CD4-positive, alpha-beta T cell treated with Interleukin-1 beta for 1 hour (primary cell): ENCODE measurements at regions not wholly inside any gene's neighbourhood (a gene's known extent, or its start where the extent isn't known, plus 50 kb on each side); places are given as distances from the start of the nearest gene placed in this dataset.

ENCODE experiments used
- DNase-seq, 2 donors: peaks; one replicate each; pipeline ENCODE4 v3.0.0-alpha.2; 2020 to 2022

DNA sequence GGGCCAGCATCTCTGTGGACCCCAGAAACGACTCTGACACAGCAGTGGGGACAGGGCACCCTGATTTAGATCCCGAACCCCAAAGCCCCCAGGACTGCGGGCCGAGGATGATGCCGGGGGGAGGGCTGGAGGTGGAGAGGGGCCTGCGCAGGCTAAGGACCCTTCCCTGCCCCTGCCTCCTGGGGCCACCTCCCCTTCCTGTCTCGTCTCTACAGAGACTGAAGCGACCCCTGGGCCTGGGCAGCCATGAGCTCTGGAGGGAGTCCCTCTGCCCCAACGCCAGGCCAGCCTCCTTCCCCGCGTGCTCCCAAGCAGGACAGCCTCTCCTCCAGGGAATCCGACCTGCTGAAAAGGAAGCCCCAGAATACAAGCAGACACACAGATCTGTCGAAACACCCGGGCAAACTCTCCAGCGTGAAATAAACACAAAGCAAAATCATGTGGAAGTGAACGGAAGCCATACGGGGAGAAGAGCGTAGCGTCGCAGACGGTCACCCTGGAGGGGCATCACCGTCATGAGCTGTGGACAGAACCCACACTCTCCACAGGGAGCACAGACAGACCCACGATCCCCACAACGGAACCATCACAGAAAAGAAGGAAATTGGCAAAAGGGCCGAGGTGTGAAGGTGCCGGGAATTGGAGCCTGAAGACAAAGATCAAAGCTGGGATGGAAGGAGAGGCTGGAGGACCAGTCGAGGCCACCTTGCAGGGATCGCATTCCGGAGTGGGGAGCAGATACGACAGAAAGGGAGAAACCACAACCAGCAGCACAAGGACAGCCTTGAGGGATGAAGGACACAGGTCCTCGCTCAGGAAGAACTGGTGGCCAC is 51.0 kb upstream of the CTDP1 start:
- DNase-seq = no peak

DNA sequence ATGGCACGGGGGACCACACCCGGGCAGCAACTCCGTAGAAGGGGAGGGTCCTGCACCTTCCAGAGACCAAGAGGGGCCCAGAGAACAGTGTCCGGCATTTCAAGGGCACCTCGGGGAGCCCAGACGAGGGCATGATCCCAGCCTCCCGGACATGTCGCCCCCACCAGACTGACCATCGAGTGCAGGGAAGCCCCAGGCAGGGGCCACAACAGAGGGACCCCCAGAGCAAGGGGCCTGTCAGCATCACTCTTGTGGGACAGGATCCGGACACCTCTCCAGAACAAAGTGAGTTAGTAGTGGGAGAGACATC is 50.4 kb upstream of the CTDP1 start:
- DNase-seq = no peak

DNA sequence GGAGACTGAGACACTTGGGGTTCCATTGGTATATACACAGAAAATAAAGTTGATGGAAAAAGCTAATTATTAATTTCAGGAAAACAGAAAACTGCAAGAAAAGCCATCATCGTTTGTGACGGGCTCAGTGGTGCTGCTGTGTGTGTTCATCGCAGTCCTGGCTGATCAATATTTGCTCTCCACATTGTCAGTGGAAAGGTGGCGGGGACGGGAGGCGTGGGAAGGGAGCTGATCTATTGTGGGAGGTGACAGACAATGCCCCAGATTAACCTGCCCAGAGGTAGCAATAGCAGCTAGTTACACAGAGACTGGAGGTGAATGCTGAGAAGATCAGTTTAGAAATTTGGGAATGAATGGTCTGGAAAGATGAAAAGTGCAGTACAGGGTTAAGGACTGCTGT is 50.0 kb upstream of the CTDP1 start:
- DNase-seq = no peak
